A549 (cell line): ENCODE measurements at regions not wholly inside any gene's neighbourhood (a gene's known extent, or its start where the extent isn't known, plus 50 kb on each side); places are given as distances from the start of the nearest gene placed in this dataset.

Experiments used
- CEBPB ChIP-seq, 2 experiments: fragments of >200 bp in 1 of 2; sonication (Bioruptor Twin) in 1 of 2; formaldehyde crosslinking in 1 of 2; IDR thresholded peaks; 2 replicates each; pipeline ENCODE4 v1.6.1; 2012 to 2016
- CHD2 ChIP-seq: fragments of 150-350 bp; IDR thresholded peaks from 2 replicates; pipeline ENCODE4 v1.6.1; 2014; ENCODE audit warnings: low read length; ENCODE audit not compliant: partially characterized antibody
- EP300 ChIP-seq, 2 experiments: fragments of >200 bp; sonication (Bioruptor Twin); formaldehyde crosslinking; IDR thresholded peaks; 2 replicates in 1 of 2; 3 replicates in 1 of 2; pipeline ENCODE4 v1.6.1; 2016 to 2017
- ESRRA ChIP-seq: fragments of 150-350 bp; IDR thresholded peaks from 2 replicates; pipeline ENCODE4 v1.6.1; 2014; ENCODE audit warnings: mild to moderate bottlenecking, low read length, borderline replicate concordance
- HDAC2 ChIP-seq: fragments of 200-600 bp; sonication (generic); IDR thresholded peaks from 2 replicates; pipeline ENCODE4 v1.6.1; 2016
- HOXB5 ChIP-seq: fragments of 250-450 bp; sonication (Bioruptor Pico); IDR thresholded peaks from 2 replicates; pipeline ENCODE4 v1.5.0; 2020; ENCODE audit warnings: mild to moderate bottlenecking, moderate library complexity
- POLR2A ChIP-seq: IDR thresholded peaks from 2 replicates; pipeline ENCODE4 v1.6.1; 2012; ENCODE audit warnings: mild to moderate bottlenecking, low read length
- SMC3 ChIP-seq: fragments of >200 bp; sonication (Bioruptor Twin); formaldehyde crosslinking; IDR thresholded peaks from 3 replicates; pipeline ENCODE4 v1.6.1; 2018; ENCODE audit warnings: inconsistent platforms
- SREBF2 ChIP-seq: fragments of 450-650 bp; IDR thresholded peaks from 2 replicates; pipeline ENCODE4 v1.6.1; 2014; ENCODE audit warnings: mild to moderate bottlenecking, moderate library complexity
- ZFP36 ChIP-seq: fragments of 450-650 bp; IDR thresholded peaks from 2 replicates; pipeline ENCODE4 v1.6.1; 2014; ENCODE audit warnings: borderline replicate concordance; ENCODE audit not compliant: partially characterized antibody
- TF ChIP-seq, protein P1 (sequence below): fragments of >200 bp; sonication (Bioruptor Twin); formaldehyde crosslinking; IDR thresholded peaks from 3 replicates; pipeline ENCODE4 v1.5.1; 2016
- TF ChIP-seq, protein P2 (sequence below): IDR thresholded peaks from 2 replicates; pipeline ENCODE4 v1.6.1; 2012

DNA sequence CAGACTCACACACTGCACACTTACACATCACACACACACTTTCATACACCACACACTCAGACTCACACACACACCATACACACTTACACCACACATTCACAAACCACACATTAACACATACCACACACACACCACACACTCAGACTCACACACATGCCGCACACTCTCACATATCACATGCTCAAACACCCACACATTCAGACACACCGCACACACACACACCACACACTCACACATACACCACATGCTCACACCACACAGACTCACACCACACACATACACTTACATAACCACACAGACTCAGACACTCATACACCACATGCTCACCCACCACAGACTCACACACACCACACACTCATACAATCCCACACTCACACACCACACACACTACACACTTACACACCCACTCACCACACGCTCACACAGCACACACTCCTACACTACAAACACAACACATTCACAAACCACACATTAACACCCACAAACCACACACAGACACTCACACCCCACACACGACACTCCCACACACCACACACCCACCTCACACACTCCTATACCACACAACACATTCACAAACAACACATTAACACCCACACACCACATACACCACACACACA lies 125.4 kb downstream of the EVX1 start:
- no peak for TF ChIP-seq POLR2A
- TF ChIP-seq, protein P1, sequence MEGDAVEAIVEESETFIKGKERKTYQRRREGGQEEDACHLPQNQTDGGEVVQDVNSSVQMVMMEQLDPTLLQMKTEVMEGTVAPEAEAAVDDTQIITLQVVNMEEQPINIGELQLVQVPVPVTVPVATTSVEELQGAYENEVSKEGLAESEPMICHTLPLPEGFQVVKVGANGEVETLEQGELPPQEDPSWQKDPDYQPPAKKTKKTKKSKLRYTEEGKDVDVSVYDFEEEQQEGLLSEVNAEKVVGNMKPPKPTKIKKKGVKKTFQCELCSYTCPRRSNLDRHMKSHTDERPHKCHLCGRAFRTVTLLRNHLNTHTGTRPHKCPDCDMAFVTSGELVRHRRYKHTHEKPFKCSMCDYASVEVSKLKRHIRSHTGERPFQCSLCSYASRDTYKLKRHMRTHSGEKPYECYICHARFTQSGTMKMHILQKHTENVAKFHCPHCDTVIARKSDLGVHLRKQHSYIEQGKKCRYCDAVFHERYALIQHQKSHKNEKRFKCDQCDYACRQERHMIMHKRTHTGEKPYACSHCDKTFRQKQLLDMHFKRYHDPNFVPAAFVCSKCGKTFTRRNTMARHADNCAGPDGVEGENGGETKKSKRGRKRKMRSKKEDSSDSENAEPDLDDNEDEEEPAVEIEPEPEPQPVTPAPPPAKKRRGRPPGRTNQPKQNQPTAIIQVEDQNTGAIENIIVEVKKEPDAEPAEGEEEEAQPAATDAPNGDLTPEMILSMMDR, result no peak
- TF ChIP-seq ESRRA, result no peak
- no peak for TF ChIP-seq CEBPB (IDR thresholded peaks at IDR 0.05)
- TF ChIP-seq SREBF2, result no peak
- TF ChIP-seq ZFP36, result no peak
- TF ChIP-seq, protein P2, sequence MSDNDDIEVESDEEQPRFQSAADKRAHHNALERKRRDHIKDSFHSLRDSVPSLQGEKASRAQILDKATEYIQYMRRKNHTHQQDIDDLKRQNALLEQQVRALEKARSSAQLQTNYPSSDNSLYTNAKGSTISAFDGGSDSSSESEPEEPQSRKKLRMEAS, result no peak
- no peak for TF ChIP-seq CHD2
- no peak for TF ChIP-seq SMC3
- no peak for TF ChIP-seq HOXB5 (CRISPR knock-in tag)
- TF ChIP-seq EP300 (IDR thresholded peaks at IDR 0.05), result no peak
- TF ChIP-seq HDAC2, result no peak
